NK-92 treated with Interleukin-12 subunit alpha and Interleukin-12 subunit beta, amount 100 ng/mL, for 24 hours (cell line): ENCODE measurements at regions not wholly inside any gene's neighbourhood (a gene's known extent, or its start where the extent isn't known, plus 50 kb on each side); places are given as distances from the start of the nearest gene placed in this dataset.

Source experiments
- DNase-seq: peaks from one replicate; lab custom pipeline; 2025; lab: John Stamatoyannopoulos, UW

- DNase-seq, result no peak
Observed at GRCh38 chr3:168889666-168890065, 773.8 kb downstream of the MECOM start.

GRCh38 chr3:168888781-168889180 is 774.7 kb downstream of the MECOM start:
- DNase-seq, result no peak

GRCh38 chr3:168885028-168885427 is 778.5 kb downstream of the MECOM start:
- DNase-seq, result no peak

- DNase-seq, result no peak
Observed at GRCh38 chr3:168884353-168884903, 779.1 kb downstream of the MECOM start.

GRCh38 chr3:168883145-168883544 is 780.4 kb downstream of the MECOM start:
- DNase-seq, result no peak

- no peak for DNase-seq
Observed at GRCh38 chr3:168881804-168882203, 781.7 kb downstream of the MECOM start.

- DNase-seq, result no peak
Observed at GRCh38 chr3:168878655-168879054, 782.9 kb upstream of the GOLIM4 start.

- DNase-seq, result no peak
Observed at GRCh38 chr3:168877899-168878298, 782.2 kb upstream of the GOLIM4 start.

GRCh38 chr3:168876346-168877035 is 780.8 kb upstream of the GOLIM4 start:
- no peak for DNase-seq

GRCh38 chr3:168872826-168873225 is 777.1 kb upstream of the GOLIM4 start:
- no peak for DNase-seq

GRCh38 chr3:168870892-168871291 is 775.2 kb upstream of the GOLIM4 start:
- no peak for DNase-seq

GRCh38 chr3:168865022-168865551 is 769.4 kb upstream of the GOLIM4 start:
- DNase-seq, result no peak

GRCh38 chr3:168864107-168865021 is 768.6 kb upstream of the GOLIM4 start:
- no peak for DNase-seq

- DNase-seq, result no peak
Observed at GRCh38 chr3:168863561-168863960, 767.8 kb upstream of the GOLIM4 start.

- no peak for DNase-seq
Observed at GRCh38 chr3:168862466-168862865, 766.7 kb upstream of the GOLIM4 start.

GRCh38 chr3:168860592-168860991 is 764.9 kb upstream of the GOLIM4 start:
- DNase-seq, result no peak

GRCh38 chr3:168860028-168860427 is 764.3 kb upstream of the GOLIM4 start:
- DNase-seq, result no peak

- no peak for DNase-seq
Observed at GRCh38 chr3:168859574-168859973, 763.9 kb upstream of the GOLIM4 start.

GRCh38 chr3:168859143-168859542 is 763.4 kb upstream of the GOLIM4 start:
- no peak for DNase-seq

GRCh38 chr3:168858327-168858726 is 762.6 kb upstream of the GOLIM4 start:
- DNase-seq, result no peak

GRCh38 chr3:168850109-168850508 is 754.4 kb upstream of the GOLIM4 start:
- no peak for DNase-seq

GRCh38 chr3:168847291-168847883 is 751.7 kb upstream of the GOLIM4 start:
- no peak for DNase-seq
